WTC11 (cell line): ENCODE measurements at regions not wholly inside any gene's neighbourhood (a gene's known extent, or its start where the extent isn't known, plus 50 kb on each side); places are given as distances from the start of the nearest gene placed in this dataset.

Source experiments
- ATAC-seq: fragments of 200-7000 bp; cut with Tn5 transposase; 2 replicates; pipeline ENCODE4 v1.10.0; 2021; ENCODE audit warnings: mild to moderate bottlenecking, moderate library complexity
- CTCF ChIA-PET: fragments of 300-600 bp; sonication (Branson Sonifier 250); formaldehyde crosslinking; loops from one replicate; lab custom pipeline; 2021; ENCODE audit warnings: antibody characterized with exemption; lab: Charles Lee
- POLR2A ChIA-PET: fragments of 350-600 bp; sonication (Branson Sonifier 250); formaldehyde crosslinking; loops from one replicate; lab custom pipeline; 2021; ENCODE audit warnings: antibody characterized with exemption; lab: Charles Lee
- DNase-seq: peaks from one replicate; pipeline ENCODE4 v3.0.0; 2021; ENCODE audit warnings: low spot score
- H3K27ac Mint-ChIP-seq: 2 replicates; pipeline ENCODE4 v1.8.0; 2021; ENCODE audit warnings: mixed read lengths
- H3K27me3 Mint-ChIP-seq: 2 replicates; pipeline ENCODE4 v1.8.0; 2021; ENCODE audit warnings: low read depth, mild to moderate bottlenecking, moderate library complexity, mixed read lengths
- H3K36me3 Mint-ChIP-seq: 2 replicates; pipeline ENCODE4 v1.8.0; 2021; ENCODE audit warnings: mixed read lengths
- H3K4me1 Mint-ChIP-seq: 2 replicates; pipeline ENCODE4 v1.8.0; 2022; ENCODE audit warnings: mixed read lengths
- H3K4me3 Mint-ChIP-seq: 2 replicates; pipeline ENCODE4 v1.8.0; 2021; ENCODE audit warnings: mild to moderate bottlenecking, moderate library complexity, mixed read lengths
- H3K9me3 Mint-ChIP-seq: 2 replicates; pipeline ENCODE4 v1.8.0; 2021; ENCODE audit warnings: mixed read lengths
- ATF1 ChIP-seq: sonication (generic); formaldehyde crosslinking; IDR thresholded peaks from 2 replicates; pipeline ENCODE4 v1.8.1; 2023; ENCODE audit warnings: mild to moderate bottlenecking, moderate library complexity, missing genetic modification reagents
- CREB1 ChIP-seq: sonication (generic); formaldehyde crosslinking; IDR thresholded peaks from 2 replicates; pipeline ENCODE4 v1.8.0; 2023; ENCODE audit warnings: mild to moderate bottlenecking, missing genetic modification reagents
- ELF4 ChIP-seq: sonication (generic); formaldehyde crosslinking; IDR thresholded peaks from 2 replicates; pipeline ENCODE4 v1.8.1; 2022; ENCODE audit warnings: low read depth, mild to moderate bottlenecking, moderate library complexity, missing genetic modification reagents
- ESRRA ChIP-seq: sonication (generic); formaldehyde crosslinking; IDR thresholded peaks from 2 replicates; pipeline ENCODE4 v1.8.1; 2022; ENCODE audit warnings: mild to moderate bottlenecking, missing genetic modification reagents, borderline replicate concordance
- JUN ChIP-seq: sonication (generic); formaldehyde crosslinking; IDR thresholded peaks from 2 replicates; pipeline ENCODE4 v1.8.0; 2023; ENCODE audit warnings: mild to moderate bottlenecking, missing genetic modification reagents
- KAT7 ChIP-seq: sonication (generic); formaldehyde crosslinking; IDR thresholded peaks from 2 replicates; pipeline ENCODE4 v1.8.1; 2023; ENCODE audit warnings: missing genetic modification reagents, mild to moderate bottlenecking, borderline replicate concordance
- MXD4 ChIP-seq: fragments of 250-450 bp; sonication (Bioruptor Pico); IDR thresholded peaks from 2 replicates; pipeline ENCODE4 v1.8.0; 2021; ENCODE audit warnings: mild to moderate bottlenecking, moderate library complexity, borderline replicate concordance
- NFATC4 ChIP-seq: fragments of 250-450 bp; sonication (Bioruptor Pico); IDR thresholded peaks from 2 replicates; pipeline ENCODE4 v1.9.0; 2021; ENCODE audit warnings: mild to moderate bottlenecking
- NFE2L1 ChIP-seq: sonication (generic); formaldehyde crosslinking; IDR thresholded peaks from 2 replicates; pipeline ENCODE4 v1.8.1; 2023; ENCODE audit warnings: missing genetic modification reagents
- RORB ChIP-seq: fragments of 250-450 bp; sonication (Bioruptor Pico); IDR thresholded peaks from 2 replicates; pipeline ENCODE4 v1.9.0; 2021; ENCODE audit warnings: mild to moderate bottlenecking
- TEAD4 ChIP-seq: sonication (generic); formaldehyde crosslinking; IDR thresholded peaks from 2 replicates; pipeline ENCODE4 v1.8.0; 2022; ENCODE audit warnings: mild to moderate bottlenecking, missing genetic modification reagents
- TP53 ChIP-seq: sonication (generic); formaldehyde crosslinking; IDR thresholded peaks from 2 replicates; pipeline ENCODE4 v1.8.1; 2023; ENCODE audit warnings: mild to moderate bottlenecking, missing genetic modification reagents
- ZNF138 ChIP-seq: sonication (generic); formaldehyde crosslinking; conservative IDR thresholded peaks from 2 replicates; pipeline ENCODE4 v1.8.1; 2022; ENCODE audit warnings: mild to moderate bottlenecking, moderate library complexity, missing genetic modification reagents
- ZNF263 ChIP-seq: sonication (generic); formaldehyde crosslinking; IDR thresholded peaks from 2 replicates; pipeline ENCODE4 v1.8.1; 2022; ENCODE audit warnings: low read depth, mild to moderate bottlenecking, moderate library complexity, missing genetic modification reagents
- ZNF396 ChIP-seq: fragments of 250-450 bp; sonication (Bioruptor Pico); IDR thresholded peaks from 2 replicates; pipeline ENCODE4 v1.8.0; 2021; ENCODE audit warnings: mild to moderate bottlenecking, moderate library complexity, borderline replicate concordance
- ZNF416 ChIP-seq: fragments of 250-450 bp; sonication (Bioruptor Pico); IDR thresholded peaks from 2 replicates; pipeline ENCODE4 v1.9.0; 2021; ENCODE audit warnings: mild to moderate bottlenecking, inconsistent platforms
- TF ChIP-seq, protein P1 (sequence below): fragments of 250-450 bp; sonication (Bioruptor Pico); conservative IDR thresholded peaks from 2 replicates; pipeline ENCODE4 v1.9.0; 2021; ENCODE audit warnings: mild to moderate bottlenecking
- TF ChIP-seq, protein P2 (sequence below): sonication (generic); formaldehyde crosslinking; IDR thresholded peaks from 2 replicates; pipeline ENCODE4 v1.8.1; 2022; ENCODE audit warnings: low read depth, missing genetic modification reagents, borderline replicate concordance
- TF ChIP-seq, protein P3 (sequence below): sonication (generic); formaldehyde crosslinking; IDR thresholded peaks from 2 replicates; pipeline ENCODE4 v1.8.1; 2022; ENCODE audit warnings: mild to moderate bottlenecking, missing genetic modification reagents, moderate library complexity, borderline replicate concordance
- TF ChIP-seq, protein P4 (sequence below): fragments of 250-450 bp; sonication (Bioruptor Pico); IDR thresholded peaks from 2 replicates; pipeline ENCODE4 v2.1.2; 2022; ENCODE audit warnings: mild to moderate bottlenecking, moderate library complexity
- TF ChIP-seq, protein P5 (sequence below): sonication (generic); formaldehyde crosslinking; conservative IDR thresholded peaks from 2 replicates; pipeline ENCODE4 v1.8.1; 2023; ENCODE audit warnings: mild to moderate bottlenecking, low read depth, missing genetic modification reagents, moderate library complexity
- TF ChIP-seq, protein P6 (sequence below): sonication (generic); formaldehyde crosslinking; IDR thresholded peaks from 2 replicates; pipeline ENCODE4 v1.8.1; 2023; ENCODE audit warnings: mild to moderate bottlenecking, moderate library complexity, missing genetic modification reagents

DNA sequence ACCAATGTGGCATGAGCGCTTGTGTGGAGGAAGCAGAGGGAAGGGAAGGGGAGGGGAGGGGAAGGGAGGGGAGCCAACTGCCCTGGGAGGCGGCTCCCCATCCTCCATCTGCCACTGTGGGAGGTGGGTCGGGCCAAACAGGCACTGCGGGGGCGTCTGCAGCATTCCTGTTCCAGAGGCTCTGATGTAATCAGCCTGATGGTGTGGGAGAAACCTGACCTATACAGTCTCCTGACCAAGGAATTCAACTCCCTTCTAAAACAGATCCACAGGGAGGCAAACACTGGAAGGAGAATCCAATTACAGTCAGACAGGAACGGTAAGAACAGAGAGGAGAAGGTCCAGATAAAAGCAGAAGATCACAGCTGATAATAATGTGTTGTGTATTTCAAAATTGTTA lies 88.8 kb downstream of the CD8B2 start:
- H3K27ac Mint-ChIP-seq = 0 out of 2 replicates have a peak overlapping the region, but pooled peaks have one; percentile 18

DNA sequence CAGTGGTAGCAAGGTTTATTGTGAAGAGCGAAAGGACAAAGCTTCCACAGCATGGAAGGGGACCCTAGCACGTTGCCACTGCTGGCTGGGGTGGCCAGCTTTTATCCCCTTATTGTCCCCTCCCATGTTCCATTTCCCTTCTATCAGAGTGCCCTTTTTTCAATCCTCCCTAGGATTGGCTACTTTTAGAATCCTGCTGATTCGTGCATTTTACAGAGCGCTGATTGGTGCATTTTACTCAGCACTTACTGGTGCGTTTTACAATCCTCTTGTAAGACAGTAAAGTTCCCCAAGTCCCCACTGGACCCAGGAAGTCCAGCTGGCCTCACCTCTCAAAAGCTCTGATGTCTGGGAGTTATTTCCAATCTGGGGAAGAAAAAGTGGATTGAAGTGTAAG lies 90.1 kb downstream of the CD8B2 start:
- Mint-ChIP-seq H3K27me3 (peaks cover 19% of the 10 kb centered on the region), H3K4me1 (peaks cover 19% of the 10 kb centered on the region), H3K4me3 (no peak overlapping the region), H3K36me3 (no peaks in the 10 kb centered on the region), H3K9me3 (no peaks in the 10 kb centered on the region), H3K27ac (no peak overlapping the region)
- POLR2A ChIA-PET = no interaction called here
- CTCF ChIA-PET = interaction anchor here (1.3 to 1.9 kb wide), 3 partner anchors 10 to 15 kb away, joined by 3 to 5 read pairs (median 5); no protein-coding TSS in a partner anchor
- ATAC-seq (no peak), DNase-seq (no peak)
- TF ChIP-seq ZNF138 (CRISPR knock-in tag) (no peak), ZNF396 (no peak), ZNF416 (CRISPR knock-in tag) (no peak), TP53 (CRISPR knock-in tag) (no peak), ELF4 (CRISPR knock-in tag) (no peak), ESRRA (no peak), TEAD4 (CRISPR knock-in tag) (no peak), NFATC4 (no peak)
- TF ChIP-seq, protein P1, sequence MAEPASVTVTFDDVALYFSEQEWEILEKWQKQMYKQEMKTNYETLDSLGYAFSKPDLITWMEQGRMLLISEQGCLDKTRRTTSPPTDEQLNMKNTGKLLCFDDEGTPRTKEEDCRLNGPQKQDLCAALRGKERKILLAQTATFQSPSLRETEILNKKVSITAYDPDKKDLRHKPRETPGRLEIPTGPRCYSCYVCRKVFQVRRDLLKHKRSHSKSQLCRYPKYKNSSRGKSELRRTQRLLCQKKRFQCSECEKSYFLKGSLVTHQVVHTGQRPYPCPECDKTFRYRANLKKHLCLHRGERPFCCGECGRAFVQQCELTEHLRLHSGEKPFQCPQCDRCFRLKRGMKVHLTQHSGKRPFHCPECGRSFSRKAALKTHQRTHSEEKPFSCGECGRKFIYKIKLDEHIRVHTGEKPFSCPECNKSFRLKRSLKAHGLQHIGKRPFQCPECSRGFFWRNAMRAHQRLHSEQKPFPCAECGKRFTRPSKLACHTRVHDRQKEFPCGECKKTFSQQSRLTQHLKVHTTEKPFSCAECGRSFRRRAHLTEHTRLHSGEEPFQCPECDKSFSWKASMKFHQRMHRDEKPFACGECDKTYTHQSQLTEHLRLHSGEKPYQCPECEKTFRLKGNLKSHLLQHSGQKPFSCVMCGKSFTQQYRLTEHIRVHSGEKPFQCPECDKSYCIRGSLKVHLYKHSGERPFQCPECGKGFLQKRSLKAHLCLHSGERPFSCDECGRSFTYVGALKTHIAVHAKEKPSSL (CRISPR knock-in tag) = no peak
- TF ChIP-seq, protein P2, sequence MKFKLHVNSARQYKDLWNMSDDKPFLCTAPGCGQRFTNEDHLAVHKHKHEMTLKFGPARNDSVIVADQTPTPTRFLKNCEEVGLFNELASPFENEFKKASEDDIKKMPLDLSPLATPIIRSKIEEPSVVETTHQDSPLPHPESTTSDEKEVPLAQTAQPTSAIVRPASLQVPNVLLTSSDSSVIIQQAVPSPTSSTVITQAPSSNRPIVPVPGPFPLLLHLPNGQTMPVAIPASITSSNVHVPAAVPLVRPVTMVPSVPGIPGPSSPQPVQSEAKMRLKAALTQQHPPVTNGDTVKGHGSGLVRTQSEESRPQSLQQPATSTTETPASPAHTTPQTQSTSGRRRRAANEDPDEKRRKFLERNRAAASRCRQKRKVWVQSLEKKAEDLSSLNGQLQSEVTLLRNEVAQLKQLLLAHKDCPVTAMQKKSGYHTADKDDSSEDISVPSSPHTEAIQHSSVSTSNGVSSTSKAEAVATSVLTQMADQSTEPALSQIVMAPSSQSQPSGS (CRISPR knock-in tag) = no peak

More for the DNA sequence above, 88.8 kb downstream of the CD8B2 start:
- Mint-ChIP-seq H3K4me1 (peaks cover 12% of the 10 kb centered on the region), H3K4me3 (no peak overlapping the region), H3K9me3 (no peaks in the 10 kb centered on the region), H3K27me3 (peaks cover 6% of the 10 kb centered on the region), H3K36me3 (no peaks in the 10 kb centered on the region)
- peak; percentile 90 for ATAC-seq
- ChIA-PET CTCF (interaction anchor here (1.3 to 1.9 kb wide), 2 partner anchors 12 to 13 kb away, joined by 5 read pairs; no protein-coding TSS in a partner anchor), POLR2A (no interaction called here)
- peak; percentile 60 for DNase-seq
- TF ChIP-seq ATF1 (CRISPR knock-in tag) (no peak), CREB1 (no peak), RORB (CRISPR knock-in tag) (no peak), KAT7 (CRISPR knock-in tag) (no peak), ZNF263 (CRISPR knock-in tag) (no peak)
- TF ChIP-seq, protein P3, sequence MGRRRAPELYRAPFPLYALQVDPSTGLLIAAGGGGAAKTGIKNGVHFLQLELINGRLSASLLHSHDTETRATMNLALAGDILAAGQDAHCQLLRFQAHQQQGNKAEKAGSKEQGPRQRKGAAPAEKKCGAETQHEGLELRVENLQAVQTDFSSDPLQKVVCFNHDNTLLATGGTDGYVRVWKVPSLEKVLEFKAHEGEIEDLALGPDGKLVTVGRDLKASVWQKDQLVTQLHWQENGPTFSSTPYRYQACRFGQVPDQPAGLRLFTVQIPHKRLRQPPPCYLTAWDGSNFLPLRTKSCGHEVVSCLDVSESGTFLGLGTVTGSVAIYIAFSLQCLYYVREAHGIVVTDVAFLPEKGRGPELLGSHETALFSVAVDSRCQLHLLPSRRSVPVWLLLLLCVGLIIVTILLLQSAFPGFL (CRISPR knock-in tag) = no peak
- TF ChIP-seq, protein P4, sequence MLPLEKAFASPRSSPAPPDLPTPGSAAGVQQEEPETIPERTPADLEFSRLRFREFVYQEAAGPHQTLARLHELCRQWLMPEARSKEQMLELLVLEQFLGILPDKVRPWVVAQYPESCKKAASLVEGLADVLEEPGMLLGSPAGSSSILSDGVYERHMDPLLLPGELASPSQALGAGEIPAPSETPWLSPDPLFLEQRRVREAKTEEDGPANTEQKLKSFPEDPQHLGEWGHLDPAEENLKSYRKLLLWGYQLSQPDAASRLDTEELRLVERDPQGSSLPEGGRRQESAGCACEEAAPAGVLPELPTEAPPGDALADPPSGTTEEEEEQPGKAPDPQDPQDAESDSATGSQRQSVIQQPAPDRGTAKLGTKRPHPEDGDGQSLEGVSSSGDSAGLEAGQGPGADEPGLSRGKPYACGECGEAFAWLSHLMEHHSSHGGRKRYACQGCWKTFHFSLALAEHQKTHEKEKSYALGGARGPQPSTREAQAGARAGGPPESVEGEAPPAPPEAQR = no peak

DNA sequence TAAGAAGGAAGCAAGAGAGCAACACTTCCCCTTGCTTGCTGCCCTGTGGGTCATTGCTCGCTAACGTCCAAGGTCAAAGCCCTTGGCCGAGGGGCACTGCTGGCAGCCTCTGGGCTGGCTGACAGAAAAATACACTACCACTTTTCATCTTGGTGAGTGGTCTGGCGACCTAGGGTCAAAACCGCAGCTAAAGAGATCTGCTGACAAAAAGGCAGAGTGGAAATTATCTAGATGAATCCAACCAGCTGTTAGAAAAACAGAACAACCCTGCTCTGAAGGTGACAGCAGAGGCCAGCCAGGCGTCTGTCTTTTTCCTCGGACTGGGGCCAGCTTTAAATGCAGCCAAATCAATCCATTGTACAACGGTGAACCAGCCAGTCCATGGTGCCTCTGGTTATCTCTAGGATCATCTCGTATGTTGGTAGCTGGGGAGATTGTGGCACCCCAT lies 92.6 kb downstream of the CD8B2 start:
- Mint-ChIP-seq H3K36me3 (no peaks in the 10 kb centered on the region), H3K27me3 (peaks cover 40% of the 10 kb centered on the region), H3K27ac (no peak overlapping the region), H3K9me3 (peaks cover under 1% of the 10 kb centered on the region; the same call in 1 of the 2 replicates), H3K4me1 (peaks cover 19% of the 10 kb centered on the region), H3K4me3 (no peak overlapping the region)
- ChIA-PET POLR2A (no interaction called here), CTCF (interaction anchor here (1.7 kb wide), 1 partner anchor 17 kb away, joined by 11 read pairs; no protein-coding TSS in a partner anchor)
- DNase-seq = no peak
- ATAC-seq = no peak
- no peak for TF ChIP-seq RORB (CRISPR knock-in tag)
- TF ChIP-seq NFE2L1 = no peak
- TF ChIP-seq MXD4 = no peak
- TF ChIP-seq, protein P5, sequence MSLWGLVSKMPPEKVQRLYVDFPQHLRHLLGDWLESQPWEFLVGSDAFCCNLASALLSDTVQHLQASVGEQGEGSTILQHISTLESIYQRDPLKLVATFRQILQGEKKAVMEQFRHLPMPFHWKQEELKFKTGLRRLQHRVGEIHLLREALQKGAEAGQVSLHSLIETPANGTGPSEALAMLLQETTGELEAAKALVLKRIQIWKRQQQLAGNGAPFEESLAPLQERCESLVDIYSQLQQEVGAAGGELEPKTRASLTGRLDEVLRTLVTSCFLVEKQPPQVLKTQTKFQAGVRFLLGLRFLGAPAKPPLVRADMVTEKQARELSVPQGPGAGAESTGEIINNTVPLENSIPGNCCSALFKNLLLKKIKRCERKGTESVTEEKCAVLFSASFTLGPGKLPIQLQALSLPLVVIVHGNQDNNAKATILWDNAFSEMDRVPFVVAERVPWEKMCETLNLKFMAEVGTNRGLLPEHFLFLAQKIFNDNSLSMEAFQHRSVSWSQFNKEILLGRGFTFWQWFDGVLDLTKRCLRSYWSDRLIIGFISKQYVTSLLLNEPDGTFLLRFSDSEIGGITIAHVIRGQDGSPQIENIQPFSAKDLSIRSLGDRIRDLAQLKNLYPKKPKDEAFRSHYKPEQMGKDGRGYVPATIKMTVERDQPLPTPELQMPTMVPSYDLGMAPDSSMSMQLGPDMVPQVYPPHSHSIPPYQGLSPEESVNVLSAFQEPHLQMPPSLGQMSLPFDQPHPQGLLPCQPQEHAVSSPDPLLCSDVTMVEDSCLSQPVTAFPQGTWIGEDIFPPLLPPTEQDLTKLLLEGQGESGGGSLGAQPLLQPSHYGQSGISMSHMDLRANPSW = no peak
- TF ChIP-seq, protein P6, sequence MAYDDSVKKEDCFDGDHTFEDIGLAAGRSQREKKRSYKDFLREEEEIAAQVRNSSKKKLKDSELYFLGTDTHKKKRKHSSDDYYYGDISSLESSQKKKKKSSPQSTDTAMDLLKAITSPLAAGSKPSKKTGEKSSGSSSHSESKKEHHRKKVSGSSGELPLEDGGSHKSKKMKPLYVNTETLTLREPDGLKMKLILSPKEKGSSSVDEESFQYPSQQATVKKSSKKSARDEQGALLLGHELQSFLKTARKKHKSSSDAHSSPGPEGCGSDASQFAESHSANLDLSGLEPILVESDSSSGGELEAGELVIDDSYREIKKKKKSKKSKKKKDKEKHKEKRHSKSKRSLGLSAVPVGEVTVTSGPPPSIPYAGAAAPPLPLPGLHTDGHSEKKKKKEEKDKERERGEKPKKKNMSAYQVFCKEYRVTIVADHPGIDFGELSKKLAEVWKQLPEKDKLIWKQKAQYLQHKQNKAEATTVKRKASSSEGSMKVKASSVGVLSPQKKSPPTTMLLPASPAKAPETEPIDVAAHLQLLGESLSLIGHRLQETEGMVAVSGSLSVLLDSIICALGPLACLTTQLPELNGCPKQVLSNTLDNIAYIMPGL (CRISPR knock-in tag) = no peak
- no peak for TF ChIP-seq JUN (CRISPR knock-in tag)
